Prostate gland (tissue), 2 donors: ENCODE measurements at regions not wholly inside any gene's neighbourhood (a gene's known extent, or its start where the extent isn't known, plus 50 kb on each side); places are given as distances from the start of the nearest gene placed in this dataset.

Source experiments
- DNase-seq: peaks from one replicate; pipeline ENCODE4 v3.0.0-alpha.2; 2019; ENCODE audit warnings: low spot score
- H3K27ac ChIP-seq, 2 donors: fragments of 200-600 bp; sonication (generic); 2 replicates each; pipeline ENCODE4 v1.5.1; 2017 to 2019
- H3K27me3 ChIP-seq: fragments of 200-600 bp; sonication (generic); replicated peaks from 2 replicates; pipeline ENCODE4 v1.5.1; 2019; ENCODE audit not compliant: insufficient read depth
- H3K36me3 ChIP-seq, 2 donors: fragments of 200-600 bp; sonication (generic); 1 replicate in 1 of 2; 2 replicates in 1 of 2; pipeline versions ENCODE4 v1.5.1 to v1.8.1; 2017 to 2019
- H3K4me1 ChIP-seq: fragments of 200-600 bp; sonication (generic); replicated peaks from 2 replicates; pipeline ENCODE4 v1.5.1; 2019
- H3K4me3 ChIP-seq, 2 donors: fragments of 200-600 bp; sonication (generic); 2 replicates each; pipeline ENCODE4 v1.5.1; 2017 to 2019
- H3K9me3 ChIP-seq: fragments of 200-600 bp; sonication (generic); 2 replicates; pipeline ENCODE4 v1.5.1; 2017
- CTCF ChIP-seq, 4 experiments: fragments of 200-600 bp in 2 of 4; fragments of 450-650 bp in 2 of 4; sonication (generic) in 2 of 4; IDR thresholded peaks; 1 replicate in 3 of 4; 2 replicates in 1 of 4; pipeline ENCODE4 v1.5.1; 2016 to 2019; ENCODE audit warnings: antibody characterized with exemption in 4 of 4, mild to moderate bottlenecking in 2 of 4, moderate library complexity in 2 of 4
- POLR2A ChIP-seq: fragments of 450-650 bp; IDR thresholded peaks from one replicate; pipeline ENCODE4 v1.6.1; 2016; ENCODE audit warnings: antibody characterized with exemption, mild to moderate bottlenecking
- POLR2AphosphoS5 ChIP-seq: sonication (generic); formaldehyde crosslinking; IDR thresholded peaks from one replicate; pipeline ENCODE4 v1.6.1; 2017; ENCODE audit warnings: antibody characterized with exemption
- WGBS: methylation state at CpG from one replicate; pipeline ENCODE4 v1.1.5; 2018; 5-methylcytosine and 5-hydroxymethylcytosine counted together
- intact Hi-C: fragments of 100-400 bp; cut with DNase I; formaldehyde crosslinking; loops from one replicate; pipeline ENCODE4 v1.14.2; 2022

- H3K27me3 ChIP-seq, result no peaks in the 10 kb centered on the region
- no peak overlapping the region for H3K27ac ChIP-seq
- no peaks in the 10 kb centered on the region for H3K9me3 ChIP-seq
- H3K4me1 ChIP-seq, result no peaks in the 10 kb centered on the region
- no peak for DNase-seq
- intact Hi-C loops, result no loop called here
- TF ChIP-seq POLR2A (no peak), POLR2AphosphoS5 (no peak), CTCF (IDR thresholded peaks at IDR 0.05) (no peak)
- H3K4me3 ChIP-seq, result no peak overlapping the region
- no peaks in the 10 kb centered on the region for H3K36me3 ChIP-seq
- WGBS, result 79% methylated on average over 4 of the region's 4 CpGs
Observed at GRCh38 chr16:87165151-87165550, 152.0 kb downstream of the C16orf95 start.

- intact Hi-C loops, result no loop called here
- Histone ChIP-seq H3K9me3 (no peaks in the 10 kb centered on the region), H3K4me1 (no peaks in the 10 kb centered on the region), H3K4me3 (no peak overlapping the region), H3K36me3 (no peaks in the 10 kb centered on the region), H3K27me3 (no peaks in the 10 kb centered on the region), H3K27ac (no peak overlapping the region)
- no peak for TF ChIP-seq POLR2AphosphoS5
- TF ChIP-seq CTCF (IDR thresholded peaks at IDR 0.05), result no peak
- no peak for TF ChIP-seq POLR2A
- DNase-seq, result no peak
- 17% methylated on average over 9 of the region's 9 CpGs for WGBS
Observed at GRCh38 chr16:87165885-87166284, 151.3 kb downstream of the C16orf95 start.

DNA sequence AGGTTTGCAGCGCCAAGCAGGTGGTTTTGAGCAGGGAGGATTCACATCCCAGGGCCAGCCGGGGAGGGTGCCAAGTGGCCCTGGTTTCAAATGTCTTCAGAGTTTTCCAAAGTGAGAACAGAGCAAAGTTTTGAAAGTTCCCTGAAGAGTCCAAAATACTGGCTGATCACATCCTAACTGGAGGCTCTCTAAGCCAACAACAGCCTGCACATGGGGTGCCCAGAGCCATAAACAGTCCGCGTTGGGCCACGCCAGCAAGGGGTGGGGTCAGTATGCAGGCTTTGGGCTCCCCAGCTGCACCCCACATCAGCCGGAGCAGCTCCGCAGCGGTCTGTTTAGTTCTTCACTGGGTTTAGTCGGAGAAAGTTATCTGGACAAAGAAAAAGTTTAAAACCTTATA lies 150.9 kb downstream of the C16orf95 start:
- WGBS, result 58% methylated on average over 9 of the region's 9 CpGs
- no peak overlapping the region for H3K4me3 ChIP-seq
- DNase-seq, result no peak
- H3K4me1 ChIP-seq, result no peaks in the 10 kb centered on the region
- no peaks in the 10 kb centered on the region for H3K27me3 ChIP-seq
- intact Hi-C loops, result no loop called here
- no peak for TF ChIP-seq CTCF (IDR thresholded peaks at IDR 0.05)
- no peaks in the 10 kb centered on the region for H3K36me3 ChIP-seq
- no peak overlapping the region for H3K27ac ChIP-seq
- no peaks in the 10 kb centered on the region for H3K9me3 ChIP-seq

GRCh38 chr16:87166934-87167333 lies 150.3 kb downstream of the C16orf95 start:
- Histone ChIP-seq H3K4me3 (no peak overlapping the region), H3K27me3 (no peaks in the 10 kb centered on the region), H3K9me3 (no peaks in the 10 kb centered on the region), H3K36me3 (no peaks in the 10 kb centered on the region), H3K4me1 (no peaks in the 10 kb centered on the region), H3K27ac (no peak overlapping the region)
- TF ChIP-seq POLR2AphosphoS5, result no peak
- TF ChIP-seq POLR2A, result no peak
- no peak for TF ChIP-seq CTCF (IDR thresholded peaks at IDR 0.05)
- 90% methylated on average over 1 of the region's 1 CpG for WGBS
- intact Hi-C loops, result no loop called here
- no peak for DNase-seq

DNA sequence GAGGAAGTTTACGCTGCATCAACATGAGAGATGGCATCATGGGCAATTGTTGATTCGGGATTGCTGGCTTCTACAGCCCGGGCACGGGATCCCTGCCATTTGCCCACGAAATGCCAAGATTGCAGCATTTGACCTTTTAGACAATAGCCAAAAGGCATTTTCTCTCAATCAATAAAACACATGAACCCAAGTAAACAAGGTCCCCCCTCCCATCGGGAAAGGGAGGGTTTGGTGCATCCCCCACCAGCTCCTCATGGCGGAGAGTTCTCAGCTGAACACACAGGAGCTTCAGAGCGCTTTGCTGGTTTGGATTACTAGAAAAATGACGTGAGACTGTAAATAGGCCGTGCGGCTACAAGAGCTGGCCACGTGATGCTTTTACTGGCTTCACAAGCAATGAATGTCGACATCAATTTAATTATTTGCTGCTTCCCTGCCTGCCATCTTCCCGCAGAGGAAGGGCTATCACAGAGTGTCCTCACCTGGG lies 147.6 kb downstream of the C16orf95 start:
- DNase-seq, result no peak
- intact Hi-C loops, result no loop called here

More for the DNA sequence above, 147.6 kb downstream of the C16orf95 start:
- Histone ChIP-seq H3K4me1 (no peaks in the 10 kb centered on the region), H3K27me3 (no peaks in the 10 kb centered on the region), H3K4me3 (no peak overlapping the region), H3K9me3 (no peaks in the 10 kb centered on the region), H3K36me3 (no peaks in the 10 kb centered on the region), H3K27ac (no peak overlapping the region)
- WGBS, result 38% methylated on average over 14 of the region's 14 CpGs
- TF ChIP-seq POLR2A (no peak), POLR2AphosphoS5 (no peak), CTCF (IDR thresholded peaks at IDR 0.05) (no peak)
